Chondrocyte (in vitro differentiated cells): ENCODE measurements at regions not wholly inside any gene's neighbourhood (a gene's known extent, or its start where the extent isn't known, plus 50 kb on each side); places are given as distances from the start of the nearest gene placed in this dataset.

ENCODE experiments used
- DNase-seq: peaks from one replicate; pipeline ENCODE4 v3.0.0; 2021; ENCODE audit warnings: mixed read lengths, low spot score
- H3K27ac Mint-ChIP-seq: one replicate; pipeline ENCODE4 v1.8.0; 2021; ENCODE audit warnings: mild to moderate bottlenecking, moderate library complexity, mixed read lengths; ENCODE audit not compliant: unreplicated experiment
- H3K27me3 Mint-ChIP-seq: 2 replicates; pipeline ENCODE4 v1.8.0; 2021; ENCODE audit warnings: low read depth, mixed read lengths
- H3K36me3 Mint-ChIP-seq: 2 replicates; pipeline ENCODE4 v1.8.0; 2021; ENCODE audit warnings: low read depth, mixed read lengths
- H3K4me1 Mint-ChIP-seq: 2 replicates; pipeline ENCODE4 v1.8.0; 2021; ENCODE audit warnings: low read depth, mild to moderate bottlenecking, mixed read lengths
- H3K4me3 Mint-ChIP-seq: one replicate; pipeline ENCODE4 v1.8.0; 2021; ENCODE audit warnings: mild to moderate bottlenecking, moderate library complexity, mixed read lengths; ENCODE audit not compliant: unreplicated experiment
- H3K9me3 Mint-ChIP-seq: 2 replicates; pipeline ENCODE4 v1.8.0; 2021; ENCODE audit warnings: low read depth, mixed read lengths
- TF ChIP-seq, protein P1 (sequence below): fragments of 200-600 bp; sonication (generic); IDR thresholded peaks from 2 replicates; pipeline ENCODE4 v1.5.0; 2021; ENCODE audit warnings: antibody characterized with exemption, mild to moderate bottlenecking, moderate library complexity

DNA sequence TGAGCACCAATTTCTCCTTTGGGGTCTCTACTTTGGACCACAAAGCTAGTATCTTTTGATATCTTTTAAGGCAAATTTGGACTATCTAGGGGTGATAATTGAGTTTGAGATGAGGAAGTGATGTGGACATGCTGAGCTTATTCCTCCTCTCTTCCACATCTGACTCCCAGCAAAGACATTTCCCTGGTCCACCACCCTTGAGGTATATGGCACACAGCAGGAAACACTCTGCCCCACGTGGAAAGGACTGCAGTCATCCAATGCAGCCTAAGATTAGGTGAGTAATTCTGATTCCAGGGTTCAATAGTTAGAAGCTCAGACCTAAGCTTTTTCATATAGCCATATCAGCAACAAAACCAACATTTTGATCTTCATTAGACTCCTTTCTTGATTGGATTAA, 290.1 kb upstream of the CHAC2 start:
- TF ChIP-seq, protein P1, sequence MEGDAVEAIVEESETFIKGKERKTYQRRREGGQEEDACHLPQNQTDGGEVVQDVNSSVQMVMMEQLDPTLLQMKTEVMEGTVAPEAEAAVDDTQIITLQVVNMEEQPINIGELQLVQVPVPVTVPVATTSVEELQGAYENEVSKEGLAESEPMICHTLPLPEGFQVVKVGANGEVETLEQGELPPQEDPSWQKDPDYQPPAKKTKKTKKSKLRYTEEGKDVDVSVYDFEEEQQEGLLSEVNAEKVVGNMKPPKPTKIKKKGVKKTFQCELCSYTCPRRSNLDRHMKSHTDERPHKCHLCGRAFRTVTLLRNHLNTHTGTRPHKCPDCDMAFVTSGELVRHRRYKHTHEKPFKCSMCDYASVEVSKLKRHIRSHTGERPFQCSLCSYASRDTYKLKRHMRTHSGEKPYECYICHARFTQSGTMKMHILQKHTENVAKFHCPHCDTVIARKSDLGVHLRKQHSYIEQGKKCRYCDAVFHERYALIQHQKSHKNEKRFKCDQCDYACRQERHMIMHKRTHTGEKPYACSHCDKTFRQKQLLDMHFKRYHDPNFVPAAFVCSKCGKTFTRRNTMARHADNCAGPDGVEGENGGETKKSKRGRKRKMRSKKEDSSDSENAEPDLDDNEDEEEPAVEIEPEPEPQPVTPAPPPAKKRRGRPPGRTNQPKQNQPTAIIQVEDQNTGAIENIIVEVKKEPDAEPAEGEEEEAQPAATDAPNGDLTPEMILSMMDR = no peak
- no peak overlapping the region for H3K4me3 Mint-ChIP-seq
- H3K9me3 Mint-ChIP-seq = peaks cover 3% of the 10 kb centered on the region
- no peak for DNase-seq
- H3K36me3 Mint-ChIP-seq = peaks cover 2% of the 10 kb centered on the region
- peaks cover 15% of the 10 kb centered on the region for H3K4me1 Mint-ChIP-seq
- H3K27me3 Mint-ChIP-seq = peaks cover 4% of the 10 kb centered on the region
- H3K27ac Mint-ChIP-seq = no peak overlapping the region

DNA sequence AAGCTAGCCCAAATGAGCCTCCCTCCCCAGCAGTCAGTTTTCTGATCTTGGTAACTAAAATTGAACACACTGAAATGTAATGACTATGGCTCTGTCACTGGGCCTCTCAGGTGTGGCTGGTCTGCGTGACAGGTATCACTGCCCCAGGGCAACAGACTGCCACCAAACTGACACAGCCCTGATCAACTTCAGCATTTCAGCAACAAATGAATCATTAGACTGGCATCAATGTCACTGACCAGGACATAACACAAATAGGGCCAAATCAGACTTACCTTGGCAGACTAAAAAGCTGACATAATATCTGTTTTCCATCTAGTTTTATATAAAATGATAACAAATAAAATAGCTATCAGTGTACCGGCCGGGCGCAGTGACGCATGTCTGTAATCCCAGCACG, 290.8 kb upstream of the CHAC2 start:
- no peaks in the 10 kb centered on the region for H3K36me3 Mint-ChIP-seq
- no peak for DNase-seq

DNA sequence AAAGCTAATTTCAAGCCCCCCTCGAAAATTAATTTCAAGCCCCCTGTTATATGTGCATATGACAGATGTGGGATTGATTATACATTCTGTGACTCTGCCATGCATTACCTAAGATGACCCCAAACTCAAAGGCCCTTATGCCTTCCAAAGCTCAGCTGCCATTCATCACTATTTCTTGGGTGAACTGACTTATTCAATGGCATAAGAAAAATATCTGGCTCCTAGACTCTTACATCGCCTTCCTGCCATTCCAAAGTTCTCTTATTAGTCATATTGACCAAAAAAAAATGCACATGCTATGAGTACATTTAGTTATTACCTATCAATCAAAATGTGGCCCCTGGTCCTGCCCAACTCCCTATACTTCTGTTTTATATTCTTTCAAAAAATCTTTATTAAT, 291.8 kb upstream of the CHAC2 start:
- Mint-ChIP-seq H3K27ac (no peak overlapping the region), H3K27me3 (peaks cover 12% of the 10 kb centered on the region), H3K4me3 (no peak overlapping the region), H3K4me1 (peaks cover 15% of the 10 kb centered on the region), H3K9me3 (no peaks in the 10 kb centered on the region), H3K36me3 (no peaks in the 10 kb centered on the region)
- no peak for DNase-seq
- TF ChIP-seq, protein P1 = no peak

More for the DNA sequence above, 290.8 kb upstream of the CHAC2 start:
- Mint-ChIP-seq H3K27me3 (peaks cover 7% of the 10 kb centered on the region), H3K9me3 (no peaks in the 10 kb centered on the region), H3K4me3 (no peak overlapping the region), H3K4me1 (peaks cover 15% of the 10 kb centered on the region), H3K27ac (no peak overlapping the region)
- TF ChIP-seq, protein P1 = no peak

DNA sequence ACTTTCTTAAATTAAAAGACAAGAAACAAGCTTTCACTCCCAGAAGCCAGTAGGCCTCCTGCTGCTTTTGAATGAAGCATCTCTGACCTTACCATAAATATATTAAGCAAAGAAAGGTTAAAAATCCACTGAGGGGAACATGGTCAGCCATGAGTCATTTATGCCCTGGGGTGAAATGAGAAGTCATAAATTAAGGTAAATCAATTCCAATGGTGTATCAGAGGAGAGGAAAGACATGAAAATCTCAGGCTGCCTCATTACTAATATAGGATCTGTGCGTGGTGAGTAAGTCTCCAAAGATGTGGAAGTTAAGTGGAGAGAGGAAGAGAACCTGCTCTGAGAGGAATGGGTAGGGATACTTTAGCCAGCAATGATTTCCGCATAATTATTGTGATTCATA, 292.3 kb upstream of the CHAC2 start:
- Mint-ChIP-seq H3K27me3 (peaks cover 12% of the 10 kb centered on the region), H3K4me1 (peaks cover 15% of the 10 kb centered on the region), H3K36me3 (no peaks in the 10 kb centered on the region), H3K9me3 (no peaks in the 10 kb centered on the region), H3K27ac (no peak overlapping the region), H3K4me3 (no peak overlapping the region)
- TF ChIP-seq, protein P1 = no peak
- DNase-seq = no peak

DNA sequence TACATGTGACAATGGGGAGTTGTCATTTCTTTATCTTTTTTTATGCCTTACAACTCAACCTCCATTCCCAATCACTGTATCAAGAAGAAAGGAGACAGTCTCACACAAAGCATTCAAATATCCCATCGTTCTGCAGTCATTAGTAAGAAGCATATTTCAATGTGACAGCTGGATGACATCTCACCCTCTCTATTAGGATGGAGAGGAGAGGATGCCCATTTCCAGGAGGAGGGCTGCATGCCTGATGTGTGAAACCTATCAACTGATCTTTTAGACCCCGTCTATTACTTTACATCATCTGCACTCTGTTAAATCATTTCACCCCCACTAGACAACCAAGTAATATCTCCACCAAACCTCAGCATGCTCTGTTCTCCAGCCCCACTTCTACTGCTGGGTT, 292.7 kb upstream of the CHAC2 start:
- Mint-ChIP-seq H3K9me3 (no peaks in the 10 kb centered on the region), H3K27me3 (peaks cover 12% of the 10 kb centered on the region), H3K36me3 (no peaks in the 10 kb centered on the region), H3K4me1 (peaks cover 15% of the 10 kb centered on the region), H3K27ac (no peak overlapping the region), H3K4me3 (no peak overlapping the region)
- no peak for DNase-seq
- TF ChIP-seq, protein P1 = no peak
